WTC11 (cell line): ENCODE measurements at regions not wholly inside any gene's neighbourhood (a gene's known extent, or its start where the extent isn't known, plus 50 kb on each side); places are given as distances from the start of the nearest gene placed in this dataset.

Experiments
- ATAC-seq: fragments of 200-7000 bp; cut with Tn5 transposase; 2 replicates; pipeline ENCODE4 v1.10.0; 2021; ENCODE audit warnings: mild to moderate bottlenecking, moderate library complexity
- CTCF ChIA-PET: fragments of 300-600 bp; sonication (Branson Sonifier 250); formaldehyde crosslinking; loops from one replicate; lab custom pipeline; 2021; ENCODE audit warnings: antibody characterized with exemption; lab: Charles Lee
- POLR2A ChIA-PET: fragments of 350-600 bp; sonication (Branson Sonifier 250); formaldehyde crosslinking; loops from one replicate; lab custom pipeline; 2021; ENCODE audit warnings: antibody characterized with exemption; lab: Charles Lee
- DNase-seq: peaks from one replicate; pipeline ENCODE4 v3.0.0; 2021; ENCODE audit warnings: low spot score
- H3K27ac Mint-ChIP-seq: 2 replicates; pipeline ENCODE4 v1.8.0; 2021; ENCODE audit warnings: mixed read lengths
- H3K27me3 Mint-ChIP-seq: 2 replicates; pipeline ENCODE4 v1.8.0; 2021; ENCODE audit warnings: low read depth, mild to moderate bottlenecking, moderate library complexity, mixed read lengths
- H3K36me3 Mint-ChIP-seq: 2 replicates; pipeline ENCODE4 v1.8.0; 2021; ENCODE audit warnings: mixed read lengths
- H3K4me1 Mint-ChIP-seq: 2 replicates; pipeline ENCODE4 v1.8.0; 2022; ENCODE audit warnings: mixed read lengths
- H3K4me3 Mint-ChIP-seq: 2 replicates; pipeline ENCODE4 v1.8.0; 2021; ENCODE audit warnings: mild to moderate bottlenecking, moderate library complexity, mixed read lengths
- H3K9me3 Mint-ChIP-seq: 2 replicates; pipeline ENCODE4 v1.8.0; 2021; ENCODE audit warnings: mixed read lengths
- CREB1 ChIP-seq: sonication (generic); formaldehyde crosslinking; IDR thresholded peaks from 2 replicates; pipeline ENCODE4 v1.8.0; 2023; ENCODE audit warnings: mild to moderate bottlenecking, missing genetic modification reagents
- CREM ChIP-seq: sonication (generic); formaldehyde crosslinking; IDR thresholded peaks from 2 replicates; pipeline ENCODE4 v1.8.1; 2022; ENCODE audit warnings: mild to moderate bottlenecking, missing genetic modification reagents, moderate library complexity
- EMX1 ChIP-seq: fragments of 250-450 bp; sonication (Bioruptor Pico); IDR thresholded peaks from 2 replicates; pipeline ENCODE4 v1.8.0; 2021; ENCODE audit warnings: mild to moderate bottlenecking
- ESRRA ChIP-seq: sonication (generic); formaldehyde crosslinking; IDR thresholded peaks from 2 replicates; pipeline ENCODE4 v1.8.1; 2022; ENCODE audit warnings: mild to moderate bottlenecking, missing genetic modification reagents, borderline replicate concordance
- FOXJ3 ChIP-seq: sonication (generic); formaldehyde crosslinking; IDR thresholded peaks from 2 replicates; pipeline ENCODE4 v1.9.0; 2021; ENCODE audit warnings: missing genetic modification reagents, mild to moderate bottlenecking, borderline replicate concordance
- JUN ChIP-seq: sonication (generic); formaldehyde crosslinking; IDR thresholded peaks from 2 replicates; pipeline ENCODE4 v1.8.0; 2023; ENCODE audit warnings: mild to moderate bottlenecking, missing genetic modification reagents
- KAT7 ChIP-seq: sonication (generic); formaldehyde crosslinking; IDR thresholded peaks from 2 replicates; pipeline ENCODE4 v1.8.1; 2023; ENCODE audit warnings: missing genetic modification reagents, mild to moderate bottlenecking, borderline replicate concordance
- MYBL2 ChIP-seq: sonication (generic); formaldehyde crosslinking; IDR thresholded peaks from 2 replicates; pipeline ENCODE4 v1.8.1; 2023; ENCODE audit warnings: mild to moderate bottlenecking, moderate library complexity, missing genetic modification reagents
- NFATC4 ChIP-seq: fragments of 250-450 bp; sonication (Bioruptor Pico); IDR thresholded peaks from 2 replicates; pipeline ENCODE4 v1.9.0; 2021; ENCODE audit warnings: mild to moderate bottlenecking
- SMAD3 ChIP-seq: sonication (generic); formaldehyde crosslinking; IDR thresholded peaks from 2 replicates; pipeline ENCODE4 v1.8.0; 2022; ENCODE audit warnings: missing genetic modification reagents, mild to moderate bottlenecking, borderline replicate concordance
- ZNF263 ChIP-seq: sonication (generic); formaldehyde crosslinking; IDR thresholded peaks from 2 replicates; pipeline ENCODE4 v1.8.1; 2022; ENCODE audit warnings: low read depth, mild to moderate bottlenecking, moderate library complexity, missing genetic modification reagents
- ZNF396 ChIP-seq: fragments of 250-450 bp; sonication (Bioruptor Pico); IDR thresholded peaks from 2 replicates; pipeline ENCODE4 v1.8.0; 2021; ENCODE audit warnings: mild to moderate bottlenecking, moderate library complexity, borderline replicate concordance
- ZNF423 ChIP-seq: fragments of 250-450 bp; sonication (Bioruptor Pico); IDR thresholded peaks from 2 replicates; pipeline ENCODE4 v2.1.2; 2022; ENCODE audit warnings: mild to moderate bottlenecking, moderate library complexity
- TF ChIP-seq, protein P1 (sequence below): sonication (generic); formaldehyde crosslinking; IDR thresholded peaks from 2 replicates; pipeline ENCODE4 v1.8.0; 2022; ENCODE audit warnings: mild to moderate bottlenecking, missing genetic modification reagents
- TF ChIP-seq, protein P2 (sequence below): fragments of 250-450 bp; sonication (Bioruptor Pico); IDR thresholded peaks from 2 replicates; pipeline ENCODE4 v1.9.0; 2021; ENCODE audit warnings: moderate library complexity, mild to moderate bottlenecking, inconsistent platforms, borderline replicate concordance
- TF ChIP-seq, protein P3 (sequence below): fragments of 250-450 bp; sonication (Bioruptor Pico); IDR thresholded peaks from 2 replicates; pipeline ENCODE4 v1.9.0; 2021; ENCODE audit warnings: mild to moderate bottlenecking, borderline replicate concordance
- TF ChIP-seq, protein P4 (sequence below): sonication (generic); formaldehyde crosslinking; IDR thresholded peaks from 2 replicates; pipeline ENCODE4 v1.8.1; 2022; ENCODE audit warnings: low read depth, missing genetic modification reagents, borderline replicate concordance
- TF ChIP-seq, protein P5 (sequence below): sonication (generic); formaldehyde crosslinking; IDR thresholded peaks from 2 replicates; pipeline ENCODE4 v1.8.1; 2022; ENCODE audit warnings: missing genetic modification reagents, borderline replicate concordance
- TF ChIP-seq, protein P6 (sequence below): fragments of 250-450 bp; sonication (Bioruptor Pico); IDR thresholded peaks from 2 replicates; pipeline ENCODE4 v1.8.0; 2021; ENCODE audit warnings: mild to moderate bottlenecking

DNA sequence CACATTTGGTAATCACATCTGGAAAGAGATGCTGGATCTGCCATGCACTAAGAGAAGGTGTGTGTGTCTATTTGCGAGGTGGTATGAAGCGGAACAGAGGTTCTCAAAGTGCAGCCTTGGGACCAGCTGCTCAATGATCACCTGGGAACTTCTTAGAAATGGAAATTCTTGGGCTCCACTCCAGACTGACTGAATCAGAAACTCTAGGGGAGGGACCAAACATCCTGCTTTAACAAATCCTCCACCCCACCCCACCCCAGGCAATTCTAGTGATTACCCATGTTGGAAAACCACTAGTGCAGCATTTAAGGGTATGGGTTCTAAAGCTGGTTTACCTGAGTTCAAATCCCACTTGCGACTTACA lies 143.9 kb upstream of the JUN start (continued):
- TF ChIP-seq CREM (CRISPR knock-in tag) (no peak), KAT7 (no peak), JUN (no peak), ZNF263 (no peak), SMAD3 (CRISPR knock-in tag) (no peak), ESRRA (no peak)
- TF ChIP-seq, protein P1, sequence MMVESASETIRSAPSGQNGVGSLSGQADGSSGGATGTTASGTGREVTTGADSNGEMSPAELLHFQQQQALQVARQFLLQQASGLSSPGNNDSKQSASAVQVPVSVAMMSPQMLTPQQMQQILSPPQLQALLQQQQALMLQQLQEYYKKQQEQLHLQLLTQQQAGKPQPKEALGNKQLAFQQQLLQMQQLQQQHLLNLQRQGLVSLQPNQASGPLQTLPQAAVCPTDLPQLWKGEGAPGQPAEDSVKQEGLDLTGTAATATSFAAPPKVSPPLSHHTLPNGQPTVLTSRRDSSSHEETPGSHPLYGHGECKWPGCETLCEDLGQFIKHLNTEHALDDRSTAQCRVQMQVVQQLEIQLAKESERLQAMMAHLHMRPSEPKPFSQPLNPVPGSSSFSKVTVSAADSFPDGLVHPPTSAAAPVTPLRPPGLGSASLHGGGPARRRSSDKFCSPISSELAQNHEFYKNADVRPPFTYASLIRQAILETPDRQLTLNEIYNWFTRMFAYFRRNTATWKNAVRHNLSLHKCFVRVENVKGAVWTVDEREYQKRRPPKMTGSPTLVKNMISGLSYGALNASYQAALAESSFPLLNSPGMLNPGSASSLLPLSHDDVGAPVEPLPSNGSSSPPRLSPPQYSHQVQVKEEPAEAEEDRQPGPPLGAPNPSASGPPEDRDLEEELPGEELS, result no peak
- TF ChIP-seq, protein P2, sequence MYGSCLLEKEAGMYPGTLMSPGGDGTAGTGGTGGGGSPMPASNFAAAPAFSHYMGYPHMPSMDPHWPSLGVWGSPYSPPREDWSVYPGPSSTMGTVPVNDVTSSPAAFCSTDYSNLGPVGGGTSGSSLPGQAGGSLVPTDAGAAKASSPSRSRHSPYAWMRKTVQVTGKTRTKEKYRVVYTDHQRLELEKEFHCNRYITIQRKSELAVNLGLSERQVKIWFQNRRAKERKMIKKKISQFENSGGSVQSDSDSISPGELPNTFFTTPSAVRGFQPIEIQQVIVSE (CRISPR knock-in tag), result no peak

DNA sequence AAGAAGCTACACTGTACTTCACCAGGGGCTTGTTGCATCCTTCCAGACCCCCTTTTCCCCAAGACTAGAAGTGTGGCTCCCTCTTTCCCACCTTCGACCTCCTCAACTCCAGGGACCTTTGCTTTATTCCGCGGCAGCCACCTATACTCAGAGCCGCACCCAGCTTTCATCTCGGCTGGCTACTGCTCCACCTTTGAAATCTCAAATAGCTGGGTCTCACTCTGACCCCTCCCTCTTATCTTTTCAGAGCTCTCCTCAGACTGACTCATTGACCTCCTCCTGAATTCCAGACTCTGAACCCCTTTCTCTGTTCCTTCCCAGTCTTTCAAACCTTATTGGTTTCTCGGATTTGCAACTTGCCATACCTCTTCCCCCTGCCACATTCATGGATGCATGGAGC lies 144.7 kb upstream of the JUN start:
- H3K4me3 Mint-ChIP-seq, result no peak overlapping the region
- ATAC-seq, result no peak
- CTCF ChIA-PET, result no interaction called here
- no peak overlapping the region for H3K27ac Mint-ChIP-seq
- TF ChIP-seq, protein P3, sequence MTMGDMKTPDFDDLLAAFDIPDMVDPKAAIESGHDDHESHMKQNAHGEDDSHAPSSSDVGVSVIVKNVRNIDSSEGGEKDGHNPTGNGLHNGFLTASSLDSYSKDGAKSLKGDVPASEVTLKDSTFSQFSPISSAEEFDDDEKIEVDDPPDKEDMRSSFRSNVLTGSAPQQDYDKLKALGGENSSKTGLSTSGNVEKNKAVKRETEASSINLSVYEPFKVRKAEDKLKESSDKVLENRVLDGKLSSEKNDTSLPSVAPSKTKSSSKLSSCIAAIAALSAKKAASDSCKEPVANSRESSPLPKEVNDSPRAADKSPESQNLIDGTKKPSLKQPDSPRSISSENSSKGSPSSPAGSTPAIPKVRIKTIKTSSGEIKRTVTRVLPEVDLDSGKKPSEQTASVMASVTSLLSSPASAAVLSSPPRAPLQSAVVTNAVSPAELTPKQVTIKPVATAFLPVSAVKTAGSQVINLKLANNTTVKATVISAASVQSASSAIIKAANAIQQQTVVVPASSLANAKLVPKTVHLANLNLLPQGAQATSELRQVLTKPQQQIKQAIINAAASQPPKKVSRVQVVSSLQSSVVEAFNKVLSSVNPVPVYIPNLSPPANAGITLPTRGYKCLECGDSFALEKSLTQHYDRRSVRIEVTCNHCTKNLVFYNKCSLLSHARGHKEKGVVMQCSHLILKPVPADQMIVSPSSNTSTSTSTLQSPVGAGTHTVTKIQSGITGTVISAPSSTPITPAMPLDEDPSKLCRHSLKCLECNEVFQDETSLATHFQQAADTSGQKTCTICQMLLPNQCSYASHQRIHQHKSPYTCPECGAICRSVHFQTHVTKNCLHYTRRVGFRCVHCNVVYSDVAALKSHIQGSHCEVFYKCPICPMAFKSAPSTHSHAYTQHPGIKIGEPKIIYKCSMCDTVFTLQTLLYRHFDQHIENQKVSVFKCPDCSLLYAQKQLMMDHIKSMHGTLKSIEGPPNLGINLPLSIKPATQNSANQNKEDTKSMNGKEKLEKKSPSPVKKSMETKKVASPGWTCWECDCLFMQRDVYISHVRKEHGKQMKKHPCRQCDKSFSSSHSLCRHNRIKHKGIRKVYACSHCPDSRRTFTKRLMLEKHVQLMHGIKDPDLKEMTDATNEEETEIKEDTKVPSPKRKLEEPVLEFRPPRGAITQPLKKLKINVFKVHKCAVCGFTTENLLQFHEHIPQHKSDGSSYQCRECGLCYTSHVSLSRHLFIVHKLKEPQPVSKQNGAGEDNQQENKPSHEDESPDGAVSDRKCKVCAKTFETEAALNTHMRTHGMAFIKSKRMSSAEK (CRISPR knock-in tag), result no peak
- TF ChIP-seq, protein P4, sequence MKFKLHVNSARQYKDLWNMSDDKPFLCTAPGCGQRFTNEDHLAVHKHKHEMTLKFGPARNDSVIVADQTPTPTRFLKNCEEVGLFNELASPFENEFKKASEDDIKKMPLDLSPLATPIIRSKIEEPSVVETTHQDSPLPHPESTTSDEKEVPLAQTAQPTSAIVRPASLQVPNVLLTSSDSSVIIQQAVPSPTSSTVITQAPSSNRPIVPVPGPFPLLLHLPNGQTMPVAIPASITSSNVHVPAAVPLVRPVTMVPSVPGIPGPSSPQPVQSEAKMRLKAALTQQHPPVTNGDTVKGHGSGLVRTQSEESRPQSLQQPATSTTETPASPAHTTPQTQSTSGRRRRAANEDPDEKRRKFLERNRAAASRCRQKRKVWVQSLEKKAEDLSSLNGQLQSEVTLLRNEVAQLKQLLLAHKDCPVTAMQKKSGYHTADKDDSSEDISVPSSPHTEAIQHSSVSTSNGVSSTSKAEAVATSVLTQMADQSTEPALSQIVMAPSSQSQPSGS, result no peak
- TF ChIP-seq, protein P5, sequence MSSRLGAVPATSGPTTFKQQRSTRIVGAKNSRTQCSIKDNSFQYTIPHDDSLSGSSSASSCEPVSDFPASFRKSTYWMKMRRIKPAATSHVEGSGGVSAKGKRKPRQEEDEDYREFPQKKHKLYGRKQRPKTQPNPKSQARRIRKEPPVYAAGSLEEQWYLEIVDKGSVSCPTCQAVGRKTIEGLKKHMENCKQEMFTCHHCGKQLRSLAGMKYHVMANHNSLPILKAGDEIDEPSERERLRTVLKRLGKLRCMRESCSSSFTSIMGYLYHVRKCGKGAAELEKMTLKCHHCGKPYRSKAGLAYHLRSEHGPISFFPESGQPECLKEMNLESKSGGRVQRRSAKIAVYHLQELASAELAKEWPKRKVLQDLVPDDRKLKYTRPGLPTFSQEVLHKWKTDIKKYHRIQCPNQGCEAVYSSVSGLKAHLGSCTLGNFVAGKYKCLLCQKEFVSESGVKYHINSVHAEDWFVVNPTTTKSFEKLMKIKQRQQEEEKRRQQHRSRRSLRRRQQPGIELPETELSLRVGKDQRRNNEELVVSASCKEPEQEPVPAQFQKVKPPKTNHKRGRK (CRISPR knock-in tag), result no peak
- TF ChIP-seq FOXJ3 (CRISPR knock-in tag) (no peak), CREB1 (CRISPR knock-in tag) (no peak), ZNF396 (CRISPR knock-in tag) (no peak), ZNF423 (CRISPR knock-in tag) (no peak), CREM (CRISPR knock-in tag) (no peak), MYBL2 (CRISPR knock-in tag) (no peak), NFATC4 (CRISPR knock-in tag) (no peak), EMX1 (CRISPR knock-in tag) (no peak)
- TF ChIP-seq, protein P6, sequence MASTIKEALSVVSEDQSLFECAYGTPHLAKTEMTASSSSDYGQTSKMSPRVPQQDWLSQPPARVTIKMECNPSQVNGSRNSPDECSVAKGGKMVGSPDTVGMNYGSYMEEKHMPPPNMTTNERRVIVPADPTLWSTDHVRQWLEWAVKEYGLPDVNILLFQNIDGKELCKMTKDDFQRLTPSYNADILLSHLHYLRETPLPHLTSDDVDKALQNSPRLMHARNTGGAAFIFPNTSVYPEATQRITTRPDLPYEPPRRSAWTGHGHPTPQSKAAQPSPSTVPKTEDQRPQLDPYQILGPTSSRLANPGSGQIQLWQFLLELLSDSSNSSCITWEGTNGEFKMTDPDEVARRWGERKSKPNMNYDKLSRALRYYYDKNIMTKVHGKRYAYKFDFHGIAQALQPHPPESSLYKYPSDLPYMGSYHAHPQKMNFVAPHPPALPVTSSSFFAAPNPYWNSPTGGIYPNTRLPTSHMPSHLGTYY (CRISPR knock-in tag), result no peak
- TF ChIP-seq, all 79 proteins: peak for 0
- H3K36me3 Mint-ChIP-seq, result no peaks in the 10 kb centered on the region
- no peaks in the 10 kb centered on the region for H3K4me1 Mint-ChIP-seq
- DNase-seq, result no peak
- peaks cover 6% of the 10 kb centered on the region for H3K9me3 Mint-ChIP-seq
- H3K27me3 Mint-ChIP-seq, result peaks cover 2% of the 10 kb centered on the region
- POLR2A ChIA-PET, result no interaction called here
